ENCODE measurements at regions not wholly inside any gene's neighbourhood (a gene's known extent, or its start where the extent isn't known, plus 50 kb on each side); places are given as distances from the start of the nearest gene placed in this dataset.

- no peak for DNase-seq (ENCODE audit: low read depth in 4 of 4, low spot score in 3 of 4)
These were observed 140.8 kb upstream of the CNTN1 start for GRCh38 chr12:40551466-40551865.

- DNase-seq (ENCODE audit: low read depth in 4 of 4, low spot score in 3 of 4): no peak
These were observed 139.4 kb upstream of the CNTN1 start for GRCh38 chr12:40552868-40553267.

GRCh38 chr12:40557980-40558379 is 134.3 kb upstream of the CNTN1 start:
- no peak for DNase-seq (ENCODE audit: low read depth in 4 of 4, low spot score in 3 of 4)

- no peak for DNase-seq (ENCODE audit: low read depth in 4 of 4, low spot score in 3 of 4)
These were observed 132.4 kb upstream of the CNTN1 start for GRCh38 chr12:40559865-40560264.

GRCh38 chr12:40560848-40561247 is 131.4 kb upstream of the CNTN1 start:
- DNase-seq (ENCODE audit: low read depth in 4 of 4, low spot score in 3 of 4): no peak

GRCh38 chr12:40561395-40561966 is 130.8 kb upstream of the CNTN1 start:
- DNase-seq (ENCODE audit: low read depth in 4 of 4, low spot score in 3 of 4): no peak

GRCh38 chr12:40565029-40565633 is 127.1 kb upstream of the CNTN1 start:
- DNase-seq (ENCODE audit: low read depth in 4 of 4, low spot score in 3 of 4): no peak

- DNase-seq (ENCODE audit: low read depth in 4 of 4, low spot score in 3 of 4): no peak
These were observed 126.0 kb upstream of the CNTN1 start for GRCh38 chr12:40566271-40566670.

- DNase-seq (ENCODE audit: low read depth in 4 of 4, low spot score in 3 of 4): no peak
These were observed 122.5 kb upstream of the CNTN1 start for GRCh38 chr12:40569626-40570179.

GRCh38 chr12:40573024-40573423 is 119.2 kb upstream of the CNTN1 start:
- no peak for DNase-seq (ENCODE audit: low read depth in 4 of 4, low spot score in 3 of 4)

- DNase-seq (ENCODE audit: low read depth in 4 of 4, low spot score in 3 of 4): no peak
These were observed 116.3 kb upstream of the CNTN1 start for GRCh38 chr12:40575987-40576386.

- no peak for DNase-seq (ENCODE audit: low read depth in 4 of 4, low spot score in 3 of 4)
These were observed 114.4 kb upstream of the CNTN1 start for GRCh38 chr12:40577834-40578233.

- no peak for DNase-seq (ENCODE audit: low read depth in 4 of 4, low spot score in 3 of 4)
These were observed 112.6 kb upstream of the CNTN1 start for GRCh38 chr12:40579687-40580086.

GRCh38 chr12:40580346-40580745 is 111.9 kb upstream of the CNTN1 start:
- DNase-seq (ENCODE audit: low read depth in 4 of 4, low spot score in 3 of 4): no peak

GRCh38 chr12:40581889-40582288 is 110.3 kb upstream of the CNTN1 start:
- no peak for DNase-seq (ENCODE audit: low read depth in 4 of 4, low spot score in 3 of 4)

- no peak for DNase-seq (ENCODE audit: low read depth in 4 of 4, low spot score in 3 of 4)
These were observed 108.5 kb upstream of the CNTN1 start for GRCh38 chr12:40583743-40584142.

- DNase-seq (ENCODE audit: low read depth in 4 of 4, low spot score in 3 of 4): no peak
These were observed 107.5 kb upstream of the CNTN1 start for GRCh38 chr12:40584763-40585162.

- no peak for DNase-seq (ENCODE audit: low read depth in 4 of 4, low spot score in 3 of 4)
These were observed 105.4 kb upstream of the CNTN1 start for GRCh38 chr12:40586823-40587222.

GRCh38 chr12:40587421-40587820 is 104.8 kb upstream of the CNTN1 start:
- DNase-seq (ENCODE audit: low read depth in 4 of 4, low spot score in 3 of 4): no peak

- no peak for DNase-seq (ENCODE audit: low read depth in 4 of 4, low spot score in 3 of 4)
These were observed 104.3 kb upstream of the CNTN1 start for GRCh38 chr12:40587970-40588369.

- DNase-seq (ENCODE audit: low read depth in 4 of 4, low spot score in 3 of 4): no peak
These were observed 95.1 kb upstream of the CNTN1 start for GRCh38 chr12:40597133-40597532.

GRCh38 chr12:40598073-40598472 is 94.2 kb upstream of the CNTN1 start:
- no peak for DNase-seq (ENCODE audit: low read depth in 4 of 4, low spot score in 3 of 4)

- no peak for DNase-seq (ENCODE audit: low read depth in 4 of 4, low spot score in 3 of 4)
These were observed 89.7 kb upstream of the CNTN1 start for GRCh38 chr12:40602562-40602961.
